Liver (tissue), 7 donors: ENCODE measurements at regions not wholly inside any gene's neighbourhood (a gene's known extent, or its start where the extent isn't known, plus 50 kb on each side); places are given as distances from the start of the nearest gene placed in this dataset.

Experiments used
- DNase-seq: peaks from one replicate; pipeline ENCODE4 v3.0.0-alpha.2; 2017; ENCODE audit warnings: low spot score
- H3K27ac ChIP-seq, 2 donors: one replicate each; pipeline ENCODE4 v1.7.0; 2013; ENCODE audit warnings: inconsistent platforms in 2 of 2, low read length in 2 of 2, control low read depth in 1 of 2, low read depth in 1 of 2, mild to moderate bottlenecking in 1 of 2
- H3K27me3 ChIP-seq, 4 donors: one replicate each; pipeline versions ENCODE4 v1.6.1 to v1.7.0; 2013; ENCODE audit warnings: low read length in 3 of 4, inconsistent platforms in 1 of 4, mild to moderate bottlenecking in 1 of 4, moderate library complexity in 1 of 4; ENCODE audit not compliant: control insufficient read depth in 4 of 4, insufficient read depth in 4 of 4
- H3K36me3 ChIP-seq, 4 donors: one replicate each; pipeline versions ENCODE4 v1.6.1 to v1.7.0; 2013; ENCODE audit warnings: low read length in 3 of 4, mild to moderate bottlenecking in 3 of 4, low read depth in 1 of 4, moderate library complexity in 1 of 4; ENCODE audit not compliant: control insufficient read depth in 4 of 4, insufficient read depth in 3 of 4
- H3K4me1 ChIP-seq, 4 donors: one replicate each; pipeline versions ENCODE4 v1.6.1 to v1.7.0; 2013; ENCODE audit warnings: low read length in 3 of 4, mild to moderate bottlenecking in 3 of 4, moderate library complexity in 1 of 4; ENCODE audit not compliant: control insufficient read depth in 4 of 4, insufficient read depth in 4 of 4
- H3K4me3 ChIP-seq, 3 donors: one replicate each; pipeline versions ENCODE4 v1.6.1 to v1.7.0; 2013; ENCODE audit warnings: low read length in 3 of 3, control low read depth in 1 of 3, low read depth in 1 of 3, mild to moderate bottlenecking in 1 of 3
- H3K9ac ChIP-seq, 2 donors: one replicate each; pipeline ENCODE4 v1.7.0; 2013; ENCODE audit warnings: low read length in 2 of 2, mild to moderate bottlenecking in 2 of 2, moderate library complexity in 2 of 2, control low read depth in 1 of 2, low read depth in 1 of 2
- H3K9me3 ChIP-seq, 4 donors: one replicate each; pipeline versions ENCODE4 v1.6.1 to v1.7.0; 2013; ENCODE audit warnings: low read length in 3 of 4; ENCODE audit not compliant: control insufficient read depth in 4 of 4
- EGR1 ChIP-seq, 2 donors: IDR thresholded peaks; 2 replicates each; pipeline ENCODE4 v1.6.1; 2016 to 2018; ENCODE audit warnings: antibody characterized with exemption in 2 of 2, low read depth in 2 of 2
- FOXA1 ChIP-seq: IDR thresholded peaks from 2 replicates; pipeline ENCODE4 v1.6.1; 2016; ENCODE audit warnings: antibody characterized with exemption
- GABPA ChIP-seq, 2 donors: IDR thresholded peaks in 1 of 2; conservative IDR thresholded peaks in 1 of 2; 2 replicates each; pipeline ENCODE4 v1.6.1; 2016; ENCODE audit warnings: antibody characterized with exemption in 2 of 2, mild to moderate bottlenecking in 1 of 2, moderate library complexity in 1 of 2
- HNF4A ChIP-seq, 2 donors: conservative IDR thresholded peaks; 2 replicates each; pipeline ENCODE4 v1.6.1; 2016; ENCODE audit warnings: antibody characterized with exemption in 2 of 2, mild to moderate bottlenecking in 2 of 2
- HNF4G ChIP-seq: IDR thresholded peaks from 2 replicates; pipeline ENCODE4 v1.6.1; 2016; ENCODE audit warnings: antibody characterized with exemption
- NR2F2 ChIP-seq: IDR thresholded peaks from 2 replicates; pipeline ENCODE4 v1.6.1; 2016; ENCODE audit warnings: antibody characterized with exemption
- RXRA ChIP-seq, 2 donors: IDR thresholded peaks; 2 replicates each; pipeline ENCODE4 v1.6.1; 2017 to 2018; ENCODE audit warnings: antibody characterized with exemption in 2 of 2, mild to moderate bottlenecking in 1 of 2
- SP1 ChIP-seq: IDR thresholded peaks from 2 replicates; pipeline ENCODE4 v1.6.1; 2018; ENCODE audit warnings: antibody characterized with exemption, mild to moderate bottlenecking
- TAF1 ChIP-seq: conservative IDR thresholded peaks from 2 replicates; pipeline ENCODE4 v1.6.1; 2016; ENCODE audit warnings: antibody characterized with exemption, mild to moderate bottlenecking
- YY1 ChIP-seq: IDR thresholded peaks from 2 replicates; pipeline ENCODE4 v1.6.1; 2016; ENCODE audit warnings: antibody characterized with exemption, mild to moderate bottlenecking
- WGBS: extraction: QIAGEN DNeasy Blood & Tissue Kit; methylation state at CpG from one replicate; pipeline ENCODE4 v1.1.7; 2013; 5-methylcytosine and 5-hydroxymethylcytosine counted together
- TF ChIP-seq, protein P1 (sequence below): IDR thresholded peaks from 2 replicates; pipeline ENCODE4 v1.6.1; 2016; ENCODE audit warnings: antibody characterized with exemption
- TF ChIP-seq, protein P2 (sequence below): IDR thresholded peaks from 2 replicates; pipeline ENCODE4 v1.6.1; 2016; ENCODE audit warnings: antibody characterized with exemption
- TF ChIP-seq, protein P3 (sequence below): IDR thresholded peaks from 2 replicates; pipeline ENCODE4 v1.6.1; 2016; ENCODE audit warnings: antibody characterized with exemption, mild to moderate bottlenecking
- TF ChIP-seq, protein P4 (sequence below): IDR thresholded peaks from 2 replicates; pipeline ENCODE4 v1.6.1; 2016; ENCODE audit warnings: antibody characterized with exemption
- donor health status: healthy.
- donor health status: healthy.
- donor health status: healthy.
- donor health status: healthy.

DNA sequence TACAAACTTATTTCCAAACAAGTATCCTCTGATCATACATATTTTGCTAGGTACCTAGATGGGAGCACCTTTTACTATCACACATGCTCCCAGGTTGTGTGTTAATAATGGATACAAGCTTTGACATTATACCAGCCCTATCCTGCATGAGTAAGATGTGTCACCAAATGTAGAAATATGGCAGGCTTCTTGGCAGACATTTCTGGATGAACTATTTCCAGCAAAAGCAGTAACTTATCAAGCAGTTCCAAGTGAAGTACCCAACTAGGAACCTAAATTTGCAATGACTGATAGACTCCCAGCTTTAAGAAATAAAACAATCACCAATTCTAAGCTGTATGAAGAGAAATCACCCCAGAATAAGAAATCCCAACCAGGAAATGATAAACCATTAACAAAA lies 103.7 kb upstream of the TMEM72 start:
- TF ChIP-seq, protein P1, sequence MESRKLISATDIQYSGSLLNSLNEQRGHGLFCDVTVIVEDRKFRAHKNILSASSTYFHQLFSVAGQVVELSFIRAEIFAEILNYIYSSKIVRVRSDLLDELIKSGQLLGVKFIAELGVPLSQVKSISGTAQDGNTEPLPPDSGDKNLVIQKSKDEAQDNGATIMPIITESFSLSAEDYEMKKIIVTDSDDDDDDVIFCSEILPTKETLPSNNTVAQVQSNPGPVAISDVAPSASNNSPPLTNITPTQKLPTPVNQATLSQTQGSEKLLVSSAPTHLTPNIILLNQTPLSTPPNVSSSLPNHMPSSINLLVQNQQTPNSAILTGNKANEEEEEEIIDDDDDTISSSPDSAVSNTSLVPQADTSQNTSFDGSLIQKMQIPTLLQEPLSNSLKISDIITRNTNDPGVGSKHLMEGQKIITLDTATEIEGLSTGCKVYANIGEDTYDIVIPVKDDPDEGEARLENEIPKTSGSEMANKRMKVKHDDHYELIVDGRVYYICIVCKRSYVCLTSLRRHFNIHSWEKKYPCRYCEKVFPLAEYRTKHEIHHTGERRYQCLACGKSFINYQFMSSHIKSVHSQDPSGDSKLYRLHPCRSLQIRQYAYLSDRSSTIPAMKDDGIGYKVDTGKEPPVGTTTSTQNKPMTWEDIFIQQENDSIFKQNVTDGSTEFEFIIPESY, result no peak
- no peak for TF ChIP-seq EGR1 (IDR thresholded peaks at IDR 0.05; ENCODE audit: low read depth in 2 of 2)
- TF ChIP-seq YY1, result no peak
- no peak for TF ChIP-seq SP1
- TF ChIP-seq, protein P2, sequence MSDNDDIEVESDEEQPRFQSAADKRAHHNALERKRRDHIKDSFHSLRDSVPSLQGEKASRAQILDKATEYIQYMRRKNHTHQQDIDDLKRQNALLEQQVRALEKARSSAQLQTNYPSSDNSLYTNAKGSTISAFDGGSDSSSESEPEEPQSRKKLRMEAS, result no peak
- no peak for TF ChIP-seq TAF1
- no peak for TF ChIP-seq HNF4G
- TF ChIP-seq GABPA (IDR thresholded peaks at IDR 0.05 in 1 of 2, conservative IDR thresholded peaks at IDR 0.05 in 1 of 2), result no peak
- TF ChIP-seq, protein P3, sequence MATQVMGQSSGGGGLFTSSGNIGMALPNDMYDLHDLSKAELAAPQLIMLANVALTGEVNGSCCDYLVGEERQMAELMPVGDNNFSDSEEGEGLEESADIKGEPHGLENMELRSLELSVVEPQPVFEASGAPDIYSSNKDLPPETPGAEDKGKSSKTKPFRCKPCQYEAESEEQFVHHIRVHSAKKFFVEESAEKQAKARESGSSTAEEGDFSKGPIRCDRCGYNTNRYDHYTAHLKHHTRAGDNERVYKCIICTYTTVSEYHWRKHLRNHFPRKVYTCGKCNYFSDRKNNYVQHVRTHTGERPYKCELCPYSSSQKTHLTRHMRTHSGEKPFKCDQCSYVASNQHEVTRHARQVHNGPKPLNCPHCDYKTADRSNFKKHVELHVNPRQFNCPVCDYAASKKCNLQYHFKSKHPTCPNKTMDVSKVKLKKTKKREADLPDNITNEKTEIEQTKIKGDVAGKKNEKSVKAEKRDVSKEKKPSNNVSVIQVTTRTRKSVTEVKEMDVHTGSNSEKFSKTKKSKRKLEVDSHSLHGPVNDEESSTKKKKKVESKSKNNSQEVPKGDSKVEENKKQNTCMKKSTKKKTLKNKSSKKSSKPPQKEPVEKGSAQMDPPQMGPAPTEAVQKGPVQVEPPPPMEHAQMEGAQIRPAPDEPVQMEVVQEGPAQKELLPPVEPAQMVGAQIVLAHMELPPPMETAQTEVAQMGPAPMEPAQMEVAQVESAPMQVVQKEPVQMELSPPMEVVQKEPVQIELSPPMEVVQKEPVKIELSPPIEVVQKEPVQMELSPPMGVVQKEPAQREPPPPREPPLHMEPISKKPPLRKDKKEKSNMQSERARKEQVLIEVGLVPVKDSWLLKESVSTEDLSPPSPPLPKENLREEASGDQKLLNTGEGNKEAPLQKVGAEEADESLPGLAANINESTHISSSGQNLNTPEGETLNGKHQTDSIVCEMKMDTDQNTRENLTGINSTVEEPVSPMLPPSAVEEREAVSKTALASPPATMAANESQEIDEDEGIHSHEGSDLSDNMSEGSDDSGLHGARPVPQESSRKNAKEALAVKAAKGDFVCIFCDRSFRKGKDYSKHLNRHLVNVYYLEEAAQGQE, result no peak
- TF ChIP-seq, protein P4, sequence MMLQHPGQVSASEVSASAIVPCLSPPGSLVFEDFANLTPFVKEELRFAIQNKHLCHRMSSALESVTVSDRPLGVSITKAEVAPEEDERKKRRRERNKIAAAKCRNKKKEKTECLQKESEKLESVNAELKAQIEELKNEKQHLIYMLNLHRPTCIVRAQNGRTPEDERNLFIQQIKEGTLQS, result no peak
- no peak for TF ChIP-seq HNF4A (conservative IDR thresholded peaks at IDR 0.05)
- no peak for TF ChIP-seq RXRA (IDR thresholded peaks at IDR 0.05)
- Histone ChIP-seq H3K27me3 (no peaks in the 10 kb centered on the region), H3K4me3 (no peak overlapping the region), H3K4me1 (no peaks in the 10 kb centered on the region), H3K27ac (no peak overlapping the region), H3K9ac (no peak overlapping the region), H3K9me3 (peaks cover 0 to 2% (median 0%) of the 10 kb centered on the region in 4 donors), H3K36me3 (no peaks in the 10 kb centered on the region)
- no peak for DNase-seq

DNA sequence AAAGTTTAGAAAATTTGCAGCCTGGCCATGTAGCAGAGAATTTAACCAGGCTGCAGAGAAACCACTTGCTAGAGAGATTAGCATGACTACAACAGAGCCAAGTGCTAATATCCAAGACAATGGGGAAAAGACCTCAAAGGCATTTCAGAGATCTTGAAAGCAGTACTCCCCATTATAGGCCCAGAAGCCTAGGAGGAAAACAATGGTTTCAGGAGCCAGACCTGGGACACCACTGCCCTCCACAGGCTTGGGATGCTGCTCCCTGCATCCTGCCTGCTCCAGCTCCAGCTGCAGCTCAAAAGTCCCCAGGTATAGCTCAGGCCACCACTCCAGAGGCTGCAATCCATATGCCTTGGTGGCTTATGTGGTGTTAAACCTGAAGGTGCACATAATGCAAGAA lies 101.5 kb upstream of the TMEM72 start:
- Histone ChIP-seq H3K9me3 (peaks cover 0 to 2% (median 0%) of the 10 kb centered on the region in 4 donors), H3K4me1 (no peaks in the 10 kb centered on the region), H3K4me3 (no peak overlapping the region), H3K27ac (no peak overlapping the region), H3K27me3 (peaks cover 0 to 3% (median 0%) of the 10 kb centered on the region in 4 donors), H3K36me3 (no peaks in the 10 kb centered on the region), H3K9ac (no peak overlapping the region)
- DNase-seq, result no peak
- no peak for TF ChIP-seq SP1
- TF ChIP-seq FOXA1, result no peak

DNA sequence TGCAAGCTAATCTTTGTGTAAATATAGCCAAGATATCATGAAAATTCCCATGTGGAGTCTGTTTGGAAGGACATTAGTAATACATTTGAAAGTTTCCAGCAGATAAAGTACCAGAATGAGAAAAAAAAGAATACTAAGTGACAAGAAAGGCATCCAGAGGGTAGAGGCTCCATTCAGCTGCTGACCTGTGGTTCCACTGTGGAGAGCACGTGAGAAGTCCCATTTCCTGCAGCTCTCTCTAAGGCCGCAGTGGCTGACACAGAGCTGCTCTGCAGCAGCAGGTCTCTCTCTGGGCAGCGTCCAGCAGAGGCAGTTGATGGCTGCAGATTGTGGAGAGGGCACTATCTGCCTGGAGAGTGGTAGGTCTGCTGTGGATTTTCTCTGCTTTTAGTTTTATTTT lies 100.1 kb upstream of the TMEM72 start:
- Histone ChIP-seq H3K4me1 (no peaks in the 10 kb centered on the region), H3K27ac (no peak overlapping the region), H3K9ac (no peak overlapping the region), H3K4me3 (no peak overlapping the region), H3K36me3 (no peaks in the 10 kb centered on the region), H3K9me3 (peaks cover 0 to 2% (median 0%) of the 10 kb centered on the region in 4 donors), H3K27me3 (peaks cover 0 to 3% (median 0%) of the 10 kb centered on the region in 4 donors)
- WGBS, result 47% methylated on average over 3 of the region's 3 CpGs
- TF ChIP-seq RXRA (IDR thresholded peaks at IDR 0.05), result peak in 1 of 2 donors; percentile 17
- peak; percentile 61 for TF ChIP-seq NR2F2
- no peak for TF ChIP-seq HNF4A (conservative IDR thresholded peaks at IDR 0.05)
- DNase-seq, result no peak
